ENCODE measurements at regions not wholly inside any gene's neighbourhood (a gene's known extent, or its start where the extent isn't known, plus 50 kb on each side); places are given as distances from the start of the nearest gene placed in this dataset.

DNA sequence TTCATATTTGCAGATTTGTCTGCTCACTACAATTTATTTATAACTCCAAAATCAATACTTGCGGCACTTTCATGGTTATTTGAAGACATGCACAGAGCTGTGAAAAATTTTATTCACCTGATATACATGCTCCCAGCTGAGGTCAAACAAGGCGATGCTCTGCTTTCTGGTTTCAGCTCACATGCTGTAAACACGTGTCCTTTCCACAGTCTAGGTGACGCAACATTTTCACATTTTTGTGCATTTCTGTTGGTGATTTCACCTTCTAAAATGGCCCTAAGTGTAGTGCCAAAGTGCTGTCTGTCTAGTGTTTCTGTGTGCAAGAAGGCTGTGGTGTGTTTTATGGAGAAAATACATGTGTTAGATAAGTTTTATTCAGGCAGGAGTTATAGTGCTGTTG is 650.5 kb downstream of the RNF144B start:
- DNase-seq, result no peak

DNA sequence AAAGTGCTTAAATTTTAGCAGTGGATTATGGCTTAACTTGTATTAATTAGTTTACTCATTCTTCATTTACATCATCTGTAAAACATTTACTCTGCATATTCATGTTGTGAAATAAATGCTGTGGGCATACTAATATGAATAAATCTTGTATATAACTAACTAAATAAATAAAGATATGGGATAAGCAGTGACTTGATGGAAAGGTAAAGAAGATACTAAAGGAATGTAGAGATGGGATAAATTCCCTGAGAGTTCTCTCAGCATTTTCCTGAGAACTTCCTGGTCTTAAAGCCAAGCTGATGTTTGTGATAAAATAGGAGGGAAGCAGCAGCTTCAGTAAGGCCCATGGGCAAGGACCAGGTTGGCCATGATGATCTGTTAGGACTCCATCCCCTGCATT is 652.1 kb downstream of the RNF144B start:
- no peak for DNase-seq

DNA sequence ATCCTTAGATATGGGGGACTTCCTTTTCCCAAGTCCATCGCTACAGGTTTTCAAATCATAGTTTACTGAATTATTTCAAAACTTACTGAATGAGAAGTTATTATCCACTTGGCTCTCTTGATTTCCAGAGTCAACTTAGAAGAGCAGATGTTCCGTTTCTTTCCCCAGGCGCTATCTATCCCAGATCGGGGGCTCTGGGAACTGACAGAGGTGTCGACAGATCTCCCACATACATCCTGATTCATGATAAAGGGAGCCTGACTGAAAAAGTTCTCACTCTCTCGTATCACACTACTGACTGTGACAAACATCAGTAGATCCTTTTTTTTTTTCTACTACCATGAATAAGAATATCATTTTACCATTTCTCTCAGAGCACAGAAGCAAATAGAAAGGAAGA is 654.8 kb downstream of the RNF144B start:
- DNase-seq, result no peak

DNA sequence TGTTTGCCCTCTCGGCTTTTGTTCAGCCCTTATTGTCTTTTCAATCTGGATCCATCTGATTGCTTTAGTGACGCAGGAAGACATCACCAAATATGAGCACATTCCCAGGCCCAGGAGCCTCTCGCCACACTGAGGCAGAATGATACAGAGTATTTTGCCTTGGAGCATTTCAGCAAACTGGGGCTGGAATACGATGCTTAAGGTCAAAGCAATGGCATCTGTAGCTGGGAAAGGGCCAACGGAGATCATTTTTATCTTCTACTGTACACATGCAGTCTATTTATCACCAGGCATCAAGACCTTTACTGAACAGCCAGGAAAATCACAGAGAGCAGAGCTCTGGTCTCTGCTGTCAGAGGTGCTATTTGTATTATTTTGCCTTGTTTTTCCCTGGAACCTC is 655.3 kb downstream of the RNF144B start:
- no peak for DNase-seq

DNA sequence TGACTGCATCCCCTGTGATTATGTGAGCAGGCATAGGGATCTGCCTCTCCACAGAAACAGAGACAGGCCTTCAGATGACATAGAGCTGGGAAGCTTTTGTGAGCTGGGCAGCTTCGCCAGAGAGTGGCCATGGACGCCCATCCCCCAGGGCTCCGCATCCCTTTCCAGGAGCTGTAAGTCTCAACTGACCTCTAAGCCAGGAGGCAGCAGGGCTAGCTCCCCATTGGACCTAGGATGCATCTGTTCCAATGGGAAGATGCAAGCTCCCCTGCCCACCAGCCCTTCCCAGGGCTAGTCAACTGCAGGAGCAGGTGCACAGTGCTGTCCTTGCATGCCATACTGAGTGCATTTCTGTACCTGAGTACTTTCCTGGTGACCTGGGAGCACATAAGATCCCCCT is 663.6 kb downstream of the RNF144B start:
- no peak for DNase-seq

DNA sequence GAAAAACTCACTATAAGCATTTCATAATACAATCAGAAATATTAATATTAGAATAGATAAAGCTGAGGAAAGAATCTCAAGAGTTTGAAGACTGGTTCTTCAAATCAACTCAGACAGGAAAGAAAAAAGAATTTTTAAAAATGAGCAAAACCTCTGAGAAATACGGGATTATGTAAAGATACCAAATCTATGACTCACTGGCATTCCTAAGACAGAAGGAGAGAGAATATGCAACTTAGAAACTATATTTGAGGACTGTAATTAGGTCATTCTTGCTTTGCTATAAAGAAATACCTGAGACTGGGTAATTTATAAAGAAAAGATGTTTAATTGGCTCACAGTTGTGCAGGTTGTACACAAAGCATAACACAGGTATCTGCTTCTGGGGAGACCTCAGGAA is 665.1 kb downstream of the RNF144B start:
- no peak for DNase-seq

DNA sequence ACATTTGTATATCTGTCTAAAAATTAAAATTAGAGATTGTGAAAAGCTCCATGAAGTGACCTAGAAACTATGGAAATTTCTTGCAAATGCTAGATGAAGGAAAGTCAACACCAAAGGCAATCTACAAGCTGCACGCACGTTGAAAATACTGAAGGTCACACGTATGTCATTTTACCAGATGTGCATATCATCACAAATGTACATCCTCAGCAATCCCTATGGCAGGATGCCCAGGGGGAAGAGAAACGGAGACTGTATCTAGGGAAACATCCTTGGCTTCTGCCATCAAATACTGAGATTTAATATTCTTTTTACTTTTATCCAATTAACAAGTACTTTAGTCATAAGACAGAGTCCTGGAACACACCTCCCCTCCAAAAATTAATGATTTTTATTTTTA is 672.0 kb downstream of the RNF144B start:
- no peak for DNase-seq

DNA sequence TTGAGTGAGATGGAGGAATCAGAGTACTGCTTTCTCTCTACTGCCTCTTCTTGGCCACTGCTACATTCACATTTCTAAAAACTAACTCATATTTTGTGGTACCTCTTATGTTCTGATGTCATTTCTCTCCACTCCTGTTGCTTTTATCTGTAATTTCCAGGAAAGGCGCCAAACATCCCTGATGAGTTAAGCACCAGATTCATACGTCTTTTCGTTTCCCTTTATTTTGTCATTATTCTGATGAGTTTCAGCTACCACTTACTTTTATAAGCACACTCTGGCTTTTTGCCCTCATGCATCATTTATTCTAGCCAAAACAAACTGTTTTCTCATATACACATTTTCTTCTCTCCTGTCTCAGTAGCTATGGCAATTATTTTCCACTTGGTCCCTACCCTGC is 680.0 kb downstream of the RNF144B start:
- DNase-seq, result no peak

DNA sequence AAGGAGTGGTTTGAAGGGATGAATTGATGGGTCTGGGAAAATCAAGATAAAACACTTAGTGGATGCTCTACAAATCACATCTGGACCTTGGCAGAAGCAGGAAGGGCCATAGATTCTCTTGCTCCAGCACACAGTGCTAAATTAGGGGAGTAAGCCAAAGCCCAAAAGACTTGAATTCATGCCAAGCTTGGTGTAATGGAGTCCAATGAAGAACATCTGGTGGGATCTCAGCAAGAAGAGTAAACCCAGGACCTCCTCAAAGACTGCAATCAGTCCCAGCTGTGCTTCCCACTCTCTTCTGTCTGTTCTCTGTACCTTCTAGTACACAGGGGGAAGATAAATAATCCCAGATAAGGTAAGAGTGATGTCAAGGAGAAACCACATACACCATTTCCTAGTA is 683.4 kb downstream of the RNF144B start:
- no peak for DNase-seq

GRCh38 chr6:19083801-19084200 is 696.7 kb downstream of the RNF144B start:
- no peak for DNase-seq

GRCh38 chr6:19086480-19086879 is 699.3 kb downstream of the RNF144B start:
- no peak for DNase-seq

- DNase-seq, result no peak
Observed at GRCh38 chr6:19087296-19087695, 700.1 kb downstream of the RNF144B start.

DNA sequence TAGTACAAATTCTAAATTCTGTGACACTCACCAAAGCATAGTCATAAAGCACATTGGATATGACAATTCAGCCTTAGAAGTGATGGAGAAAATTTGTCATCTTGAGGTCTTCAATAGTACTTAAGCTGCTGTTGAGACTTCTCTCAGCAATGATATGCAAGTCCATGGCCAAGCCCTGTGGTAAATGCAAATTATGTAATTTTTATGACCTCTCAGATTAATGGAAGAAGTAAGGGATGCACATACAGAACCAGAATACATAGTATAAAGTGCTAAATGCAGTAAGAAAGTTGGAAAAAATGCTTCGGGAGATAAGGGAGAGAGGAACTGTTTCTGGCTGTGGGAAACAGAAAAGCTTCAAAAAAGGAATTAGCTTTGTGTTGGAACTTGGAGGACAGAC is 700.7 kb downstream of the RNF144B start:
- no peak for DNase-seq

GRCh38 chr6:19100752-19101151 is 713.6 kb downstream of the RNF144B start:
- no peak for DNase-seq

GRCh38 chr6:19102936-19103335 is 715.8 kb downstream of the RNF144B start:
- DNase-seq, result no peak

GRCh38 chr6:19107468-19107867 is 720.3 kb downstream of the RNF144B start:
- DNase-seq, result no peak

- no peak for DNase-seq
Observed at GRCh38 chr6:19121521-19121920, 715.6 kb upstream of the ID4 start.

DNA sequence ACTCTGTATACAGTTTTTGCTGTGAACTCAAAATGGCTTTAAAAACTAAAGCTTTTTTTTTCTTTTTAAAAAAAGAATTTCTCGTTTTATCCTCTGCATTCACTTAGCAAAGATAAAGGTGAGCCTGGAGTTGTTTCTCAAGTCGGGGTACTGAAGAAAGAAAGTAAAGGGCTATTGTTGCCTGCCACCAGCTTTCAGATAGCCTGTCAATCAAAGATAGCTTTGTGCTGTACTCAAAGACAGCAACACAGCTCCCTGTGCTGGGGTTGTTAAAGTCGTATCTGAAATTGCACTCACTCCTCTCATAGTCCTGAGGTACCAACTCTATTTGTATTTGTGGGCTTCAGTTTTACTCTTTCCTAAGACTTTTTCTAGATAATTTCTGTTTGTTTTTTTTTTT is 710.1 kb upstream of the ID4 start:
- no peak for DNase-seq

DNA sequence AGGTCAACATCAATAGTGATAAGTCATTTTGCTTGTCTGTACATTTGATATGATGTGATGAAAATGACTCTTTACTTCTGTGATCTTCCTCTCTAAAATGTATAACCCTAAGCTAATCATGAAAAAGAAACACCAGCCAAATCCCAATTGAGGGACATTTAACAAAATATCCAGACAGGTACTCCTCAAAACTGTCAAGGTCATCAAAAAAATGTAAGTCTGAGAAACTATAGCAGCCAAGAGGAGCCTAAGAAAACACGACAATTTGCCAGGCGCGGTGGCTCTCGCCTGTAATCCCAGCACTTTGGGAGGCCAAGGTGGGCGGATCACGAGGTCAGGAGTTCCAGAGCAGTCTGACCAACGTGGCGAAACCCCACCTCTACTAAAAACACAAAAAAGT is 708.5 kb upstream of the ID4 start:
- no peak for DNase-seq

DNA sequence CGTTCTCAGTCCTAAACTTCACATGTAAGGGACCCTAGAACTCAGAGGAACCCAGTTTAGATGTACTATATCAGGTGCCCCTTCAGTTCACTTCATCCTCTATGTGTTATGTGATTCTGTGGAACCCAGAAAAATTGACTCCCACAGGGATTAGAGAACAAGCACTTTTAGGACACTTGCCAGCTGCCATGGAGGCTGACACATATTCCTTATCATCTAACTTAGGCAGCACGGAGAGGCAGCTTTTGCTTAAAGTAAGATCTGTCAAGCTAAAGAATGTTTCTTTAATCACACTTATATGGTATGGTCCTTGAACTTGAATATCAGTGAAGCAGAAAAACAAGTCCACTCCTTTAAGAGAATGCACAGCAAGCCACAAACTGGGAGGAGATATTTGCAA is 701.5 kb upstream of the ID4 start:
- no peak for DNase-seq

- no peak for DNase-seq
Observed at GRCh38 chr6:19137505-19137904, 699.7 kb upstream of the ID4 start.

- no peak for DNase-seq
Observed at GRCh38 chr6:19142275-19142674, 694.9 kb upstream of the ID4 start.

DNA sequence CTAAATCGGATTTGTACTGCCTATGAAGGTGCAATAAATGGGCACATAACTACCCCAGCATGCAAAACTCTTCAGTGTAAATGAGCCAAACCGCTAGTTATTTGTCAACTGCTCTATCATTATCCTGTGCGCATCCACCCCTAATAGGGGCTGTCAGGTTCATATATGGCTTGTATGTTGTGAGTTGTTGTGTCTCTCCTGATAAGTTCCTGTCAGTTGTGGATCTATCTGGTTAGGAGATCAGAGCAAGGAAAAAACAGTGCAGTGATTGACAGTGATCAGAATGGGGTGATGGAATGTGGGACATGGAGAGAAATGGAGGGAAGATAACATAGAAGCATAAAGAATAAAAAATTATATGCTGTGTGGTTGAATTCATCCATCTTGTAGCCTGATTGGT is 686.9 kb upstream of the ID4 start:
- no peak for DNase-seq

DNA sequence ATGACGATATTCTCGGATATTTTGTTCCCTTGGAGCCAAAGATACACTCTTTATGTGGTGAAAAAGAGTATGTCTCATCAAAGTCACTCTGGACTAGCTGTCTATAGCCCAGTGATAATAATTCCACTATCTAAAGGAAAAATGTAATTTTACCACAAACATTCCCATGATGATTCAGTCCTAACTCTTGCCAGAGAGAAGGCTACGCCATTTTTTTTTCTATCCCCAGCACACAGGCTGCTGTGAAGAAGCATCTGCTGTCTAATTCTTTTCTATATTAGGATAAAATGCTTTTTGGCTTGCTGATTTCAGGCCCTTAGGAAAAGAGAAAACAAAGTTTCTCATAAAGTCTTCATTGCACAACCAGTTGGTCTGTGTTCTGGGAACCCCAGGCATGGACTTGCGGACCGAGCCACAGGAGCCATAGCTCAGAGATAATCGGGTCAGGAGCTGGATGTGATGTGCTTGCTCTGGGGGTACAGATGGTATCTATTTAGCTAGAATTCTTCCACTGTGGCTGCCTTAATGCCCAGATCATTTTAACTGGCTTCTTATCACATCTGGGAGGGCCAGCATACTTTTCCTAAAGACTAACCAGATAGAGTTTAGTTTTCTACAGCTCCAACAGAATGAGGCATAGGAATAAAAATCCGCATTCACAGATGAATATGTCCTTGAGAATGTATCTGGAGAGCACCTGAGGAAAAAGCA is 683.7 kb upstream of the ID4 start:
- DNase-seq, result no peak

- no peak for DNase-seq
Observed at GRCh38 chr6:19153981-19154295, 683.2 kb upstream of the ID4 start.
